GM19328 (cell line): ENCODE measurements at regions not wholly inside any gene's neighbourhood (a gene's known extent, or its start where the extent isn't known, plus 50 kb on each side); places are given as distances from the start of the nearest gene placed in this dataset.
"Not testable (repeated sequence)": the region's sequence is repeated elsewhere in the genome, so short reads cannot be mapped to it uniquely, and the experiment has no call there.

ENCODE experiments used
- ATAC-seq: cut with Tn5 transposase; IDR thresholded peaks from one replicate; pipeline ENCODE4 v1.9.1; 2021; ENCODE audit warnings: mild to moderate bottlenecking, moderate library complexity; ENCODE audit not compliant: unreplicated experiment

DNA sequence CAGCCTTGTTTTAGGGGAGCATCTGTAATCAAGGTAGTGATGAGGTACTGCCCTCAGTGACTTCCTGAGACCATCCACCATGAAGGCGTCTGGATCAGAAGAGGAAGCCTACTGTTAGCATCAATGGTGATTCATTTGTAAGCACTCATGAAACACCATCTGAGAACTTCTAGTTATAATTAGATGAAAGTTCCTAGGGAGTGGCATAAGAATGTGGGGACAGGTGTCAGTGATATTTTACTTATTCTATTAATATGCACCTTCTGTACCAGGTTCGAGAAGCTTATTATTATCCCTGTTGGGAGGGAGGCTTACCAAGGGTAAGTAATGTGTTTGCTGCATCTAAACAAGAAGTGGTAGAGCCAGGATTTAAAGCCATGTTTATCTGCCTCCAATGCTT, 295.8 kb upstream of the TBL1XR1 start:
- ATAC-seq = no peak

DNA sequence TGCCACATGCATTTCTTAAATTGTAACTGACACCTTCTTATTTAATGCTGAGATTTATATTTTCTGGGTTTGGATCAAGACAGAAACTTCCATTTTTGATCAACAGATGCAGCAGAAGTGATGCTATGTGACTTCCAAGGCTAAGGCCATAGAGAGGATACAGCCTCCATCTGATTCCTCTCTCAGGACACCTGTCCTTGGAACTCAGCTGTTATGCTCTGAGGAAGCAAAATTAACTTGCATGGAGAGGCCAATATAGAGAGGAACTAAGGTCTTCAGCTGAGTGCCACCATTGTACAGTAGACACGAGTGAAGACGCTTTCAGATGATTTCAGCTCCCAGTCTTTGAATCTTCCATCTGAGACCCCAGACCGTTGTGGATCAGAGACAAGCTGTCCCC, 296.9 kb upstream of the TBL1XR1 start:
- no peak for ATAC-seq

DNA sequence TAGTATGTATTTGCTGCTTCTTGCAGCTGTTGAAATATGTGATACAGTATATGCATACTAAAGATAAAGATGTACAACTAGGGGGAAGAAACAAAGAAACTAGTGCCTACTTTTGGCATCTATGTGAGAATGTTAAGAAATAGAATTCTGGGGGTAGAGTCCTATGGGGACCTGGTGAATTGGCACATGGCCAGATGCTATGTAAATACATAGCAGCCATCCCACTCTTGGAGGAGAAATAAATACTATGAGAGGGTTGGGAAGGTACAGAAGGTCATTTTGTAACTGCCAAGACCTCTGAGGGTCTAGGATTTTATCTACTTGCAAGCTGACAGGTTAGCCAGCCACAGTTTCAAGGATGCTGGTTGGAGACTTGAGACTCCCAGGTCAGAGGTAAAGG, 298.3 kb upstream of the TBL1XR1 start:
- ATAC-seq = no peak

DNA sequence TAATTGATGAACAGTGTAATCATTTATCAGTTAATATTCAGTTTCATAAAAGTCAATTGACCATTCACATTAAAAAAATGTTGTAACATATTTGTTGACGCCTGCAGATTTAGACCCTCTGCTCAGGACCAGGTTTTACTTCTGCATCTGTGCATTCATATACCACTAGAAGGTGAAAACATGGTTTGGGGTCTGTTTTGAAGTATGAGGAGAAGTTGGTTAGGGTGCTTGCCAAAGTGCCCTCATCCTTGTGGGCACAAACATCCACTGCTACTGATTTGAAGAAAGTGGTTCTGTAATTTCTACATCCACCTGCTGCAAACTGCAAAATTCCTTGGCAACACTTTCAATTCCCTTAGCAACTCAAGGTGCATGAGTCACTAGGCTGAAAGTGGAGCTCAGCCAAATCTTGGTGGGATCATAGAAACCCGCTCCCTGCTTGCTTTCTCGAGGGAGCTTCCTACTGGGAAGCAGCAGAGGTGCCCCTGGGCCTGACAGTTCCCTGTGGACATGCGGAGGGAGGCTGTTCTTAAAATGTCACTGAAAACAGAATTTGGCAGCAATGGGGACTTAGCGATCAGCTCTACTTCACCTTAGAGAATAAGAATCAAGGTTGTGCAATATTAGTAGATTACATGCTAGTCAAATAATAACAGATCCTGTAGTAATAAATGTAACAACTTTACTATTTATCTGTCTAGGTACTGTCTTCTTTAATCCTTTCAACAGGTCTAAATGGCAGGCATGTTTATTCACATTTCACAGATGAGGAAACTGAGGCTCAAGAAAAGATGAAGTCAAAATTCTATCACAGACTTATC, 301.0 kb upstream of the TBL1XR1 start:
- no peak for ATAC-seq

DNA sequence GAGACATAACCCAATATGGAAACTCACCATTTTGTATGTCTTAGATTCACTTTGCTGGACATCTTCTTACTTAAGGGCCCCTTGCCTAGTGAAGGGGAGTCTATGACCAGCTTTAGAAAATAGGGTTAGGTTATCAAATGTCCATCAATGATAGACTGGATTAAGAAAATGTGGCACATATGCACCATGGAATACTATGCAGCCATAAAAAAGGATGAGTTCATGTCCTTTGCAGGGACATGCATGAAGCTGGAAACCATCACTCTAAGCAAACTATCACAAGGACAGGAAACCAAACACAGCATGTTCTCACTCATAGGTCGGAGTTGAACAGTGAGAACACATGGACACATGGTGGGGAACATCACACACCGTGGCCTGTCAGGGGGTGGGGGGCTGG, 301.8 kb upstream of the TBL1XR1 start:
- ATAC-seq = not testable (repeated sequence)

DNA sequence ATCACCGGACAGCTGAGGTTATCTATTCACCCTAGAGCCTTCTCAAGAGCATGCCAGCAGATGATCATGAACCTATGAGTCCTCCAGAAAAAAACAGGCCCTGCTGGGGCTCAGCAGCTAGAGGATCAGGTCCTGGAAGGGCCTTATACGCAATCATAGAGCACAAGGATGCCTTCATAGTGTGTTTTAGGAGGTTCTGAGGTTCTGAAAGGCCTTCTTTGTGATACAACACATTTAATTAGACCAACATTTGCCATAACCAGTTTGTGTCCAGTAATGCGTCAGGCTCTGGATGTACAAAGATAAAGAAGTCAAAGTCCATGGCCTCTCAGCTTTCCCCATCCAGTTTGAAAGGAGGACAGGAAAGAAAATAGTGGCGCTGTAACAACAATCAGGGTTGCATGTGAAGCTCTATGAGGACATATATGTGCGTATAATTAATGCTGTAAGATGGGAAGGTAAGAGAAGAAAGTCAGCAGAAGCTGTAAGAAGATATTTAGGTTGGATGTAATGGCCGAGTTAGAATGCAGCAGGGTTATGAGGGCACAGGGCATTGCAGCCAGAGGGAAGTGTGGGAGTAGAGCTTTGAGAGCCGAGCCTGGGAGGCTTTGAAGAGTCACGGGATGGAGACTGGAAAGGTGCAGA, 302.6 kb upstream of the TBL1XR1 start:
- ATAC-seq = no peak

DNA sequence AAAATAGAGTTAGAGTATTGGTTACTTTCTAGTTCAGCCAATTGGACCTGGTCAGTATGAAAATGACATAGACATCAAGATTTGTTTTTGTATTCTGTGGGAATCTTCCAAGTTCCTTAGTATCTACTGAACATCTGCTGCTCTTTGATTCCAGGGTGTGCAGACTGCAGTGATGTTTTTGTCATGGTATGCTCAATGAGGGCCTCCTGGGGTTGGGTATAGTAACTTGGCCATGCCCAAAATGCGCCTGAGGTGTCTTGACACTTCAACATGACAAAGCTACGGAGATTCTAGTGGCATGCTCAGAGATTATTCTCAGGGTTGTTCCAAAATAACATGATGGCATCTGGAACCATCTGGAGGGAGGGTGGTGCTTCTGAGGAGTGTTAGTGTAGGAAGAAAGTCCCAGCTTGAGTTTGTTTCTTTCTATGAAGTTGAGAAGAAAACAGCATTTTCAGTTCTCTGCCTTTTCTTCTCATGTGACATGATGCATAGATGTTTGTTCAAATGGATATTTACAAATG, 313.5 kb upstream of the TBL1XR1 start:
- ATAC-seq = no peak

DNA sequence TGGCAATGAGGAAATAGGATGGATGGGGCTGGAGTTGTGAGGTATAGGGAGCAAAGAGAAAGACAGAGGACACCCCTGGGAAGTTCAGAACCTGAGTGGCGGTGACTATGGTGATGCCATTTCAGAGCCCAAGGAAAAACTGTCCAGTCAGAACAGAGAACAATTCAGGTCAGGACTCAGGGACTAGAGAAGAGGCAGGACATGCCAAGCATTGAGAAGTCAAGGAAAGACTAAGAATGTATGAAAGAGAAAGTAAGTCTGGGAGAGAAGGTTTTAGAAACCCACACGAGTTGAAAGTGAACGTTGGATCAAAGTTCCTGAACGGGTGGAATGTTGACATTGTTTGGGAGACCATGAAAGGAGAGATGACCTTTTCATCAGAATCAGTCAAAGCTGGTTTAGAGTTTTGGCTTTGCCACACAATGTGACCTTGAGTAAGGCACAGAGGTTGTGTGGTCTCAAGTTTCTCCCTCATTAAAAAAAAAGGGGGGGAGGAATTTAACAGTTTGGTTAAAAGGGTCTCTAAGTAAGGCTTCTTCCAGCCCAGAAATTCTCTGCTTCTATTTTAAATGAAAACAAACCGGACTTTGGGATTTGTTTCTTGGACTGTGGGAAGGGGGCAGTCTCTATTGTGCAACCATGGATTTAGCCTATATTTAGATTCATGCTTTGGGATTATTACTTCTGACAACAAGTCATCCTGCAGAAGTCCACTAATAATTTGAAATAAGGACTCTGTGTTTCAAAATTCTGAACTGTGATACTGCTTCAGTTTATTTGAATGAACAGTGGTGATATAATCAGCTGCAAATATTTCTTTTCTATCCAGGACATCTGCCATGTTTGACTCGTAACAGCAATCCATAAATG, 315.9 kb upstream of the TBL1XR1 start:
- no peak for ATAC-seq

DNA sequence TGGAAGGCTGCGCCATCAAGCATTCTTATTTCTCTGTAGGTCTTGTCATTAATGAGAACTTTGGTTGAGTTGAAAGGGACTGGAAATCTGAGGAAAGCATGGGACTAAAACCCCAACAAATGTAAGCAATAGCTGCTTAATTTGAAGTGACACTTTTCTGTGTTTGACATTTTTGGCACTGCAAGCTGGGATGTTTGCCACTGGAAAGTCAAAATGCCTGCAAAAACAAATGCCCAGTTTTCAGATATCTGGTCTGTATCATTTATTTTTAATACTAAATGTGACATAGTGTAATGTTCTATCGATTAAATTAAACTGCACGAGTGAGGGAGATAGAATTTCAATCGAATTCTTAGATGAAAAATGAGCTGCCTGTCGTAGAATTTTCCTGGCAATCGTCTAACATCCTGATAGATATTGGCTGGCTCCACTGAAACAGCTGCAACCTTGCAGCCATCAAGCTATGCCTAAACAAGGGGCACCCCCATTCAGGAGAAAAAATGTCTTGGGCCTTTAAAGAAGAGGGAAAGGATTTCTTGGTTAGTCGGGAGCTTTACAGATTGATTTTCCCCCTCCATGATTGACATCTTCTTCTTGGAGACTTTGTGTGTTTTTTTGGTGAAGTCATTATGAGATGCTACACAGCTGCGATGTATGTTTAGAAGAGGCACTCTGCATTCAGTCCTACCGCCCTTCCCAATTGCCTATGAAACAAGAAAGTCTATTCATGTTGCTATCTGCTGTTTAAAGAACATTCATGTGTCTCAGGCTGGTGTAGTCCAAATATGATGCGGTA, 316.7 kb upstream of the TBL1XR1 start:
- no peak for ATAC-seq

DNA sequence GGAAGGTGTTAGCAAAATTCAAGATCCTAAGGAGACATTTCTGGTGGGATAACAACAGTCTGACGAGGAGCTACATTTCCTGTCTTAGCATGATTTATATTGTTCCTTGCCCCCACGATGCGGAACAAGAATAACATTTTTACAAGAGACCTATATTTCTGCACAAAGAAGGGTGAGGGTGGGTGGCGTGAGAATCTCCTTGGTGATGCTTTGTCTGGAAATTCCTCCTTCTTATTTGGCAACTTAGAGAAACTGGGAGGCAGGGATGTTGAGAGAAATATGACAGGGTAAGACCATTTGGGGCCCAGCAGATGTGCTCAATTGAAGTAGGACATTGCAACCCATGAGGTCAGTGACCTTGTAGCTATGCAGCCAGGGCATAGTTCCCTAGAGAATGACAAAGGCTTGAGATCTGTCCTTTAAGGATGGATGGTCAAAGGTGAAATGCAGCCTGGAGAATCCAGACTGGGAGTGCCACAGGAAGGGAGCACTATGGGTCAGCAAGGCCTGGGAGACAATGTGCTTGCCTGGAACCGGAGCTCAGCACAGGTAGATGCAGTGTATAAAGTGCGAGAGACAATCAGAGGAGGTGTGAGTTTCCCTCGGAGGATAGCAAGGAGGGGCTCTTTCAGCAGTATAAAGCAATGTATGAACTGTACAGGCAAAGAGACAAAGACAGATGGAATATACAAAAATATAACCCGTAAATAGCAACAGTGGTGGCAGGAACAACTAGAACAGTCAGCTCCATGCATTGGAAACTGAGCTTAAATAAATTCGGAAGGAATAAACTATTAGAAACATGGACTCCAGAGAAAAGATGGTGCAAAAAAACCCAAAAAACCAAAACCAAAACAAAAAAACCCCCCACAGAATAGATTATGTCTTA, 317.6 kb upstream of the TBL1XR1 start:
- no peak for ATAC-seq

DNA sequence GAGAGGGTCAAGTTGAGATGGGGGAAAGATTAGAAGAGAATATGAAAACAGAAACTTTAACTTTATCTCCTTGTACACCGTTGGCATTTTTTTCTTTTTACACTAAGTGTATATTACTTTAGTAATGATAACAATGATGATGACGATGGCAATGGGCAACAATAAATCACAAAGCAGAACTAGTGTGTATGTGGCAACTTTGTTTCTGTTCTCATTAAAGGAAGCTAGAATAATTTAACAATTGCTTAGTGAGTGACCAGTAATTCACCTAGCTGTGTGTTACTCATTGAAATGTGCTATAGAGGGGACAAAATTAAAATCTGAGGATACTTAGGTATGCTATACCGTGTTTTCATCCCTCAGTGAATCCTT, 318.5 kb upstream of the TBL1XR1 start:
- no peak for ATAC-seq

DNA sequence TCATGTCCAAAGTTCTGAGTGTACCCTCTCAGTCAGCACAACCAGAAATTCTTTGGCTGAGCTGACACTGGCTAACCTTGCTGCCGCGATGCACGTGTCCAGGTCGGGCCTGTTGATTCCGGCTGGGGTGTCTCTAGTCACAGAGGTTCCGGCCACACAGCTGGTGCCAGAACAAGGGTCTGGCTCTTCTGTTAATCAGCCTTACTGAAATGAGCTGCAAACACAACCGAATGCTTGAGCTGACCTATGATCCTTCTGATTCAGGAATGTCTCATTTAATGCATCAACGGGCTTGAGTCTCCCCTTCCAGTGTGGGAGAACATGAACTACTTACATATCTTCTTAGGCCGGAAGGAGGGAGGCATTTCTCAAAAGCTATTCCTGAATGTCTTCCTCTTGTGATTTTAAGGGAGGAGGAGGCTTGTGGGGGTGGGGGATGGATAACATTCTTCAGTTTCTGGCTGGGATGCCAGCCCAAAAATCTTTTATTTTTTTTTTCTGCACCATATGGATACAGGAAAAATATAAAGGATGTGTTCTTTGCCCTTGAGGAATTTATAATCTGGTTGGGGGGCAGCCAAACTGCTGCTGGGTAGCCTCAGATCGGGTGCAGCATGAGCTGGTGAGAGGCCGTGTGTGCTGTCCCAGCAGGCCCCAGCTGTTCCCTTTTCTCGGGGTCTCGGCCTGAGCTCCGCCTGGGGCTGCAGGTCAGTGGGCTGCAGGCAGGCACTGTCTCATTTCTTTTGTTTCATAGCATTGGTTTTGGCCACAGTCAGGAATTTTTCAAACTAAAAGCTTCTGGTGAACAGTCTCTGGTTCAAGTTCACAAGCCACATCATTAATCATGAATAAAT, 319.1 kb upstream of the TBL1XR1 start:
- no peak for ATAC-seq

DNA sequence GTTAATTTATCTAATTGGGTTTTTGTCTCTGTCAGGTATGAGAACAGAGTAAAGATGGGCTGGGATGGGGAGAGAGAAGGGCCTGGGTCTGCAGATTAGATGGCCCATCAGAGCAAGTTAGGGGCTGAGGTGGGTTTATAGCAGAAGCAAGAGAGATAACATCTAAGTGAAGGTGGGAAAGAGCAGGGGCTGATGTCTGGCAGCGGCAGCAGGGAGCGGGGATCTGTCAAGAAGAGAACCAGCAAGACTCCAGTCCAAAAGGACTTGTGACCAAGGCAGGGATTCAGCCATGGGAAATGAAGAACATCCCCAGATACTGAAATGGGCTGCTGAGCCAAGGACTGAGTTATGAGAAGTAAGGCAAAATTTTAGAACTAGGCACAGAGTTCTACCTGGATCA, 320.6 kb upstream of the TBL1XR1 start:
- no peak for ATAC-seq

DNA sequence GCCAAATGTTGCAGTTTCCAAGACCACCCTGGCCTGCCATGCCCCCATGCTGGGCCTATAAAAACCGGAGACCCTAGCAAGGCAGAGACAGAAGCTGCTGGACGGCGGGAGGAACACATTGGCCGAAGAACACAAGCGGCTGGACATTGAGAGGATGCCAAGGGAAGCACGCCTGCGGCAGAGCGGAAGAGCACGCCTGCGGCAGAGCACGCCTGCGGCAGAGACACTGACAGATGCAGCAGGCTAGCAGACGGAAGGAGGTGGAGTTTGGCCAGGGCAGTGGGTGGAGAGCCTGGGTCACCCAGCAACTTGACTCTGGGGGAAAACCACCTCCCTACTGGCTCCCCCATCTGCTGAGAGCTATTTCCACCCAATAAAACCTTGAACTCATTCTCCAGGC, 322.3 kb upstream of the TBL1XR1 start:
- ATAC-seq = no peak

DNA sequence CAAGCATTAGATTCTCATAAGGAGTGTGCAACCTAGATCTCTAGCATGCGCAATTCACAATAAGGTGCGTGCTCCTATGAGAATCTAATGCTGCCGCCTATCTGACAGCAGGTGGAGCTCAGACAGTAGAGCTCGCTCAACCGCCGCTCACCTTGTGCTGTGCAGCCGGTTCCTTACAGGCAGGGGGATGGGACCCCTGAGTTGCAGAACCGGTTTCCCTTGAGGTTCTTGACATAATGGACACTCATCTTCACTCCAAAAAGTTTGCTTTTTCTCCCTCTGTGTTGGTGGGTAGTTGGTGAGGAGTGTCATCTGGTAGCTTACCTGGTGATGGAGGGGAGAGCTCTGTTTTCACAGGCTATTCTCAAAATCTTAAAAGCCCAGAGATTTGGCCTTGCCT, 324.0 kb upstream of the TBL1XR1 start:
- ATAC-seq = no peak

DNA sequence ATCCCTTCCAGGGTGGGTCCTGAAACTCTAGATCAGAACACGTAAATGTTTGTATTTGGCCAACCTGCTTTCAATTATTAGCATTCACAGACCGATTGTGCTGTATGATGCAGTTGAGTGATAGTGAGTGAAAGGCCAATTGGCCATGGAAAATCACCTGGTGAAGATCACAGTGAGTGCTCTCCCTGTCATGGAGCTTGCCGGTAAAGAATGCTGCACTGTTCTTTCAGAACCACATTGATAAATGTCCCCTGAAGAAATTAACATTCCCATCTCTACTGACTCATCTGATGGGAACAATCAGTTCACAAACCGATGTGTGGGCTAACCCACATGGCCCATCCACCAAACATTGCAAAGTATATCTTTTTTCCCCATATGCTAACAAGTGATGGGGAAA, 324.8 kb upstream of the TBL1XR1 start:
- ATAC-seq = no peak

DNA sequence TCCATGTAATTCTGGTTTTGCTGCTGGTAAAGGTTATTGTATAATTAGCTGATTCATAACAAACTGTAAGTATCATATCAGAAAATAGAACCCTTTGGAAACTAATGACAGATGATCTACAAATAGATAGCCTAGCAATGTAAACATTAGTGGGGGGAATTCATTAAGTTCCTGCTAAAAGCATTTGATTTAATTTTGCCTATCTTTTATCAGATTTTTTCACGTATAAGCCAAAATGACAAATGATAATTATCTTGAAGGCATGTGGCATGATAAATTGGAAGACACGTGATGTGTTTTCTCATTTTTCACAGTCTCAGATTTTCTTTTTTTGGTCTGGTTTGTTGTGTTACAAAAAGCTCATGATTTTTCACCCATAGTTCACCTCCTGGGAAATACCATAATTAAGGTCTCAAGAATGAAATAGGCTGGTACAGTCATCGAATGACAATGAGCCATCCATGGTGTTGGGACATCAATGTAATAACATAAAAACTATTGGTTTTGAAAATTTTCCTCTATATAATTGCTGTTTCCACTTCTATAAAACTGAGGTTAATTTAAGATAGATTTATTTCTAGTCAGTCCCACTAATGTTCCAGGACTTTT, 325.9 kb upstream of the TBL1XR1 start:
- no peak for ATAC-seq

DNA sequence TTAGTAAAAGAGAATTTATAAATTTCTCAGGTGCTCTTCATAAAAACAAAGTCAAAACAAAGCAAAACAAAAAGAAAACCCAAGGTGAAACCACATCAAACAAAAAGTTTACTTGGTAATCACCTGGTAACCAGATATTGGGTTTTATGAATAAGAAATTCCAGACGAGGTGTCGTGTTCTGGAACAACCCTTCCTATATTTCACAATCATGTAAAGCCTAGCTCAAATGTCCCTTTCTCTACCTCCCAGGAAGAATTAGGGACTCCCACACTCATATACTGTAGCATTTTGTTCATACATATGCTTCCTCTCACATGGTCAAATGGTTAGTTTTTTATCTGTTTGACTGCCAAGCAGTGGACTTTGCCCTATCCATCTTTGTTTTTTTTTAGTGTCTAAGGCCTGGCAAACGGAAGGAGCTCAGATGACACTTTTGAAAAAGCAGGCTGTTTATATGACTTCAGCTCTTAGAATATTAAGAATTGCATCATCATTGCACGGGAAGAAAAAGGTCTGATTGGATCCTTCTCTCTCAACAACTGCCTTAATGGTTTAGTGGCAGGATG, 326.7 kb upstream of the TBL1XR1 start:
- ATAC-seq = no peak
